ENCODE measurements at regions not wholly inside any gene's neighbourhood (a gene's known extent, or its start where the extent isn't known, plus 50 kb on each side); places are given as distances from the start of the nearest gene placed in this dataset.

GRCh38 chr3:162329514-162329913 is 832.9 kb downstream of the OTOL1 start:
- TF ChIP-seq POLR2A (IDR thresholded peaks at IDR 0.05) (no peak), CTCF (IDR thresholded peaks at IDR 0.05) (no peak), POLR2AphosphoS5 (IDR thresholded peaks at IDR 0.05) (no peak), EP300 (IDR thresholded peaks at IDR 0.05) (no peak)
- Histone ChIP-seq H3K4me1 (no peaks in the 10 kb centered on the region), H3K9me3 (peaks cover 0 to 9% (median 4%) of the 10 kb centered on the region in 4 donors), H3K4me3 (no peak overlapping the region), H3K27me3 (no peaks in the 10 kb centered on the region), H3K27ac (no peak overlapping the region), H3K36me3 (no peaks in the 10 kb centered on the region)
- DNase-seq = no peak
- intact Hi-C loops (cut with DNase I; ENCODE audit: low total_unique reads) = no loop called here
- WGBS, 5 donors = 74 to 89% (median 85%) methylated on average over 1 of the region's 1 CpG

GRCh38 chr3:162332344-162332743 is 835.7 kb downstream of the OTOL1 start:
- intact Hi-C loops (cut with DNase I; ENCODE audit: low total_unique reads) = no loop called here
- Histone ChIP-seq H3K4me3 (no peak overlapping the region), H3K9me3 (peaks cover 0 to 23% (median 8%) of the 10 kb centered on the region in 4 donors), H3K4me1 (no peaks in the 10 kb centered on the region), H3K27ac (no peak overlapping the region), H3K36me3 (no peaks in the 10 kb centered on the region), H3K27me3 (no peaks in the 10 kb centered on the region)
- WGBS, 5 donors = 63 to 80% (median 71%) methylated on average over 3 of the region's 3 CpGs
- no peak for DNase-seq
- no peak for TF ChIP-seq EP300 (IDR thresholded peaks at IDR 0.05)
- no peak for TF ChIP-seq CTCF (IDR thresholded peaks at IDR 0.05)
- no peak for TF ChIP-seq POLR2A (IDR thresholded peaks at IDR 0.05)
- TF ChIP-seq POLR2AphosphoS5 (IDR thresholded peaks at IDR 0.05) = no peak

GRCh38 chr3:162334537-162334936 is 837.9 kb downstream of the OTOL1 start:
- no peaks in the 10 kb centered on the region for H3K4me1 ChIP-seq
- WGBS, 5 donors = 71 to 84% (median 78%) methylated on average over 3 of the region's 3 CpGs
- no peak for DNase-seq
- H3K36me3 ChIP-seq = no peaks in the 10 kb centered on the region
- intact Hi-C loops (cut with DNase I; ENCODE audit: low total_unique reads) = no loop called here
- no peak overlapping the region for H3K27ac ChIP-seq
- no peak overlapping the region for H3K4me3 ChIP-seq
- peaks cover 0 to 23% (median 8%) of the 10 kb centered on the region in 4 donors for H3K9me3 ChIP-seq
- H3K27me3 ChIP-seq = no peaks in the 10 kb centered on the region
- TF ChIP-seq CTCF (IDR thresholded peaks at IDR 0.05) (no peak), POLR2A (IDR thresholded peaks at IDR 0.05) (no peak), EP300 (IDR thresholded peaks at IDR 0.05) (no peak), POLR2AphosphoS5 (IDR thresholded peaks at IDR 0.05) (no peak)

GRCh38 chr3:162337630-162338029 is 841.0 kb downstream of the OTOL1 start:
- TF ChIP-seq EP300 (IDR thresholded peaks at IDR 0.05) (no peak), POLR2AphosphoS5 (IDR thresholded peaks at IDR 0.05) (no peak), CTCF (IDR thresholded peaks at IDR 0.05) (no peak), POLR2A (IDR thresholded peaks at IDR 0.05) (no peak)
- no peak overlapping the region for H3K27ac ChIP-seq
- H3K9me3 ChIP-seq = peaks cover 0 to 23% (median 10%) of the 10 kb centered on the region in 4 donors
- no peaks in the 10 kb centered on the region for H3K4me1 ChIP-seq
- H3K27me3 ChIP-seq = no peaks in the 10 kb centered on the region
- H3K4me3 ChIP-seq = no peak overlapping the region
- H3K36me3 ChIP-seq = no peaks in the 10 kb centered on the region
- 48 to 88% (median 71%) methylated on average over 1 of the region's 1 CpG for WGBS, 5 donors
- intact Hi-C loops (cut with DNase I; ENCODE audit: low total_unique reads) = no loop called here
- no peak for DNase-seq
